ENCODE measurements at regions not wholly inside any gene's neighbourhood (a gene's known extent, or its start where the extent isn't known, plus 50 kb on each side); places are given as distances from the start of the nearest gene placed in this dataset.

- TF ChIP-seq CTCF (conservative IDR thresholded peaks at IDR 0.05; ENCODE audit: low read length) (no peak), EZH2phosphoT487 (IDR thresholded peaks at IDR 0.05; ENCODE audit: borderline replicate concordance, low read depth, low read length) (no peak)
These were observed 108.0 kb downstream of the UNCX start for GRCh38 chr7:1340461-1341360.
